PFSK-1 (cell line): ENCODE measurements at regions not wholly inside any gene's neighbourhood (a gene's known extent, or its start where the extent isn't known, plus 50 kb on each side); places are given as distances from the start of the nearest gene placed in this dataset.

ENCODE experiments used
- FOXP2 ChIP-seq: optimal IDR thresholded peaks from 2 replicates; pipeline ENCODE3; 2011; ENCODE audit warnings: borderline replicate concordance, control low read depth, inconsistent platforms; ENCODE audit not compliant: insufficient read depth; ENCODE audit errors: extremely low read length, extremely low read depth
- POLR2AphosphoS5 ChIP-seq: IDR thresholded peaks from 2 replicates; pipeline ENCODE4 v1.6.1; 2012; ENCODE audit warnings: low read depth, mild to moderate bottlenecking, control low read depth, low read length, moderate library complexity
- REST ChIP-seq, 2 experiments: IDR thresholded peaks; 2 replicates each; pipeline versions ENCODE4 v1.6.1 to v1.8.0; 2011 to 2012; ENCODE audit warnings: low read depth in 2 of 2, low read length in 2 of 2, control low read depth in 1 of 2, inconsistent platforms in 1 of 2, mild to moderate bottlenecking in 1 of 2, moderate library complexity in 1 of 2; ENCODE audit not compliant: insufficient read depth in 1 of 2
- SIN3A ChIP-seq: IDR thresholded peaks from 2 replicates; pipeline ENCODE4 v1.6.1; 2012; ENCODE audit warnings: mild to moderate bottlenecking, low read length, moderate library complexity, borderline replicate concordance; ENCODE audit not compliant: insufficient read depth
- TAF1 ChIP-seq: IDR thresholded peaks from 2 replicates; pipeline ENCODE4 v1.6.1; 2012; ENCODE audit warnings: low read length, control low read depth, borderline replicate concordance; ENCODE audit not compliant: insufficient read depth

GRCh38 chr19:27676877-27677276, 1536.1 kb downstream of the UQCRFS1 start:
- TF ChIP-seq REST (IDR thresholded peaks at IDR 0.05; ENCODE audit: insufficient read depth in 1 of 2, low read depth in 2 of 2, low read length in 2 of 2) (no peak), FOXP2 (no peak), SIN3A (no peak), TAF1 (no peak), POLR2AphosphoS5 (no peak)

- TF ChIP-seq SIN3A (no peak), REST (IDR thresholded peaks at IDR 0.05; ENCODE audit: insufficient read depth in 1 of 2, low read depth in 2 of 2, low read length in 2 of 2) (no peak), FOXP2 (no peak), TAF1 (no peak)
Measured at GRCh38 chr19:27676334-27676733, 1536.6 kb downstream of the UQCRFS1 start.

- TF ChIP-seq FOXP2 (no peak), REST (IDR thresholded peaks at IDR 0.05; ENCODE audit: insufficient read depth in 1 of 2, low read depth in 2 of 2, low read length in 2 of 2) (no peak), POLR2AphosphoS5 (no peak), TAF1 (no peak), SIN3A (no peak)
Measured at GRCh38 chr19:27675771-27676170, 1537.2 kb downstream of the UQCRFS1 start.

GRCh38 chr19:27674701-27675100, 1538.2 kb downstream of the UQCRFS1 start:
- TF ChIP-seq REST (IDR thresholded peaks at IDR 0.05; ENCODE audit: insufficient read depth in 1 of 2, low read depth in 2 of 2, low read length in 2 of 2) = no peak
- no peak for TF ChIP-seq FOXP2
- no peak for TF ChIP-seq SIN3A
- TF ChIP-seq POLR2AphosphoS5 = no peak
- TF ChIP-seq TAF1 = no peak

GRCh38 chr19:27673986-27674385, 1539.0 kb downstream of the UQCRFS1 start:
- TF ChIP-seq FOXP2 = no peak
- TF ChIP-seq REST (IDR thresholded peaks at IDR 0.05; ENCODE audit: insufficient read depth in 1 of 2, low read depth in 2 of 2, low read length in 2 of 2) = no peak
